Uterus (tissue), 3 donors: ENCODE measurements at regions not wholly inside any gene's neighbourhood (a gene's known extent, or its start where the extent isn't known, plus 50 kb on each side); places are given as distances from the start of the nearest gene placed in this dataset.

Source experiments
- DNase-seq, 2 donors: peaks; one replicate each; pipeline ENCODE4 v3.0.0-alpha.2; 2019 to 2020
- H3K27ac ChIP-seq, 2 donors: fragments of 200-600 bp; sonication (generic); 1 replicate in 1 of 2; 2 replicates in 1 of 2; pipeline ENCODE4 v1.5.1; 2016 to 2018
- H3K27me3 ChIP-seq, 2 donors: fragments of 200-600 bp; sonication (generic); one replicate each; pipeline ENCODE4 v1.5.1; 2018 to 2019; ENCODE audit warnings: control low read depth in 1 of 2
- H3K36me3 ChIP-seq, 2 donors: fragments of 200-600 bp; sonication (generic); one replicate each; pipeline ENCODE4 v1.5.1; 2019; ENCODE audit warnings: control low read depth in 1 of 2
- H3K4me1 ChIP-seq, 2 donors: fragments of 200-600 bp; sonication (generic); one replicate each; pipeline ENCODE4 v1.5.1; 2018 to 2019; ENCODE audit warnings: control low read depth in 1 of 2
- H3K4me3 ChIP-seq, 2 donors: fragments of 200-600 bp; sonication (generic); 1 replicate in 1 of 2; 2 replicates in 1 of 2; pipeline ENCODE4 v1.5.1; 2018 to 2019; ENCODE audit warnings: mild to moderate bottlenecking in 1 of 2
- H3K9me3 ChIP-seq, 2 donors: fragments of 200-600 bp; sonication (generic); one replicate each; pipeline ENCODE4 v1.5.1; 2019; ENCODE audit warnings: control low read depth in 1 of 2
- POLR2A ChIP-seq, 2 donors: fragments of 450-650 bp; IDR thresholded peaks; one replicate each; pipeline ENCODE4 v1.6.1; 2016; ENCODE audit warnings: antibody characterized with exemption in 2 of 2, mild to moderate bottlenecking in 1 of 2, moderate library complexity in 1 of 2
- intact Hi-C: fragments of 100-400 bp; cut with DNase I; formaldehyde crosslinking; loops from one replicate; pipeline ENCODE4 v1.15.1; 2023; ENCODE audit warnings: low total_unique reads
- TF ChIP-seq, protein P1 (sequence below), 4 experiments: fragments of 200-600 bp in 2 of 4; fragments of 450-650 bp in 2 of 4; sonication (generic) in 2 of 4; IDR thresholded peaks; one replicate each; pipeline ENCODE4 v1.5.1; 2016 to 2019; ENCODE audit warnings: antibody characterized with exemption in 4 of 4, mild to moderate bottlenecking in 2 of 4, moderate library complexity in 1 of 4
- donor health status: DM: yes; HTN: yes; CAD: no.

DNA sequence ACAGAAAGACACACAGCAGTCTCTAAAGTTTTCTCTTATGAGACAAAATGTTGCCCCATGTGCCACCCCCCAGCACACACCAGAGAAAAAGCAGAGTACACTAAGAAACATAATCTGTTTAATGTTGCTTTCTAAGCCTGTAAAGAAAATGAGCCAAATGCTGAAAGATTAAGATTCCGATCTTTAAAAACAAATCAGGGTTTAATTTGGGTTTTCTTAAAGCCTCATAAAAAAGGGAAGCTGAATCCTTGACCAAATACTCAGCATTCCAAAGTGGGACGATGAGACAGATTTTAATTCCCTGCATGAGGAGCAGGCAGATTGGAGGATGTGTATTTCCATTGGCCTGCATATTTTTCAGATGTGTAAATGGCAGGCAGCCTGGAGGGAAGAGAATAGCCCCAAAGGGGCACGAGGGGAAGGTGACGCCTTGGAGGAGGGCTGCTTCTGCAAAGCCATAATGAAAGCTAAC lies 118.4 kb downstream of the COPRS start:
- peak overlapping the region; percentile 28 to 61 for H3K27ac ChIP-seq
- DNase-seq = no peak
- no peak overlapping the region for H3K4me3 ChIP-seq
- H3K4me1 ChIP-seq = peaks cover 0 to 8% of the 10 kb centered on the region in 2 donors
- intact Hi-C loops = no loop called here
- no peaks in the 10 kb centered on the region for H3K27me3 ChIP-seq
- TF ChIP-seq POLR2A (IDR thresholded peaks at IDR 0.05) = no peak
- TF ChIP-seq, protein P1, sequence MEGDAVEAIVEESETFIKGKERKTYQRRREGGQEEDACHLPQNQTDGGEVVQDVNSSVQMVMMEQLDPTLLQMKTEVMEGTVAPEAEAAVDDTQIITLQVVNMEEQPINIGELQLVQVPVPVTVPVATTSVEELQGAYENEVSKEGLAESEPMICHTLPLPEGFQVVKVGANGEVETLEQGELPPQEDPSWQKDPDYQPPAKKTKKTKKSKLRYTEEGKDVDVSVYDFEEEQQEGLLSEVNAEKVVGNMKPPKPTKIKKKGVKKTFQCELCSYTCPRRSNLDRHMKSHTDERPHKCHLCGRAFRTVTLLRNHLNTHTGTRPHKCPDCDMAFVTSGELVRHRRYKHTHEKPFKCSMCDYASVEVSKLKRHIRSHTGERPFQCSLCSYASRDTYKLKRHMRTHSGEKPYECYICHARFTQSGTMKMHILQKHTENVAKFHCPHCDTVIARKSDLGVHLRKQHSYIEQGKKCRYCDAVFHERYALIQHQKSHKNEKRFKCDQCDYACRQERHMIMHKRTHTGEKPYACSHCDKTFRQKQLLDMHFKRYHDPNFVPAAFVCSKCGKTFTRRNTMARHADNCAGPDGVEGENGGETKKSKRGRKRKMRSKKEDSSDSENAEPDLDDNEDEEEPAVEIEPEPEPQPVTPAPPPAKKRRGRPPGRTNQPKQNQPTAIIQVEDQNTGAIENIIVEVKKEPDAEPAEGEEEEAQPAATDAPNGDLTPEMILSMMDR (IDR thresholded peaks at IDR 0.05) = no peak
- H3K9me3 ChIP-seq = no peaks in the 10 kb centered on the region
- no peaks in the 10 kb centered on the region for H3K36me3 ChIP-seq

DNA sequence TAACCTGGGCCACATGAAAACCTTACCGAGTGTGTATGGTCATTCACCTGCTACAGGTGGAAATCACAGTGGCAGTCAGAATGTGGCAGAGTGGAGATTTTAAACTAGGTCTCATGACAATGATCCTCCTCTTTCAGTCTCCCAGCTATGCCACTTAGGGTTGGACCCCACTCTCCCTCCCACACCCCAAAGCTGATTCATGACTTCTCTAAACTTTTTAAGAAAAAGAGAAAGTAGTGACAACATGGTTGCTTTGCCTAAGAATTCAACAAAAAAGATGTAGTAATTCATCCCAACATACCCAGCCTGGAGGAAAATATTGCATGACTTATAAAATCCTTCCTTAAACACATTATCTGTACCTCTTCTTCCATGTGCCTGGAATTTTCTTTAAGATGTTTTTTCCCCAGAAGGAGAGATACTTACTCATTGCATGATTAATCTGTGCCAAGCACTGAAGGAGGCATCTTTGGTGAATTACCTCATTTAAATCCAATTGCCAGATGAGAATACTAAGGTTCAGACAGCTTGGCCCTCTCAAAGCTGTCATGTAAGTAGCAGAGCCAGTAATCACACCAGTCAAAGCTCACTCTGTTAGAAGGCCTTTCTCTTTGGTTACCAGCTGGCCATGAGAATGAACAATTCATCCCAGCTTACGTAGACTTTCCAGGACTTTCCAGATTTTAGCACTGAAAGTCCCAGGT lies 119.9 kb downstream of the COPRS start:
- intact Hi-C loops = no loop called here
- Histone ChIP-seq H3K27me3 (no peaks in the 10 kb centered on the region), H3K36me3 (no peaks in the 10 kb centered on the region), H3K4me3 (no peak overlapping the region), H3K9me3 (no peaks in the 10 kb centered on the region), H3K4me1 (no peaks in the 10 kb centered on the region), H3K27ac (peak overlapping the region; percentile 28 to 33)
- DNase-seq = no peak
- TF ChIP-seq POLR2A (IDR thresholded peaks at IDR 0.05) = no peak
- TF ChIP-seq, protein P1 (IDR thresholded peaks at IDR 0.05) = no peak

DNA sequence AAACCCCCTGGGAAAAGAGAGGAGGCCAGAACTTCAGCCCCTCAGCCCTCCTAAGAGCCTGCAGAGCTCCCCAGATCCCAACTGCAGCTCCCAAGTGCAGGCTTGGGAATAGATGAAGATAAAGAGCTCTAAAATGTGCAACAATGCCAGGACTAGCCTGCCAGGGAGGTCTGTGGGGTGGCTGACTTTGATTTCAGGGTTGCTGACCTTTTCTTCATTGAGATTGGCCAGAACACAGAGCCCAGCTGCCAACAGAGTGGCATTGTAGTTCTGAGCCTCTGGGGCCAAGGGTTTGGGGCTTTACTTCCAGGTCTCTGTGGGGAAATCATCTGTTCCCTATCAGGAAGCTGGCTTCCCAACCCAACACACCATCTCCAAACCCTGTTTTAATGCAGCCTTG lies 120.6 kb downstream of the COPRS start:
- H3K36me3 ChIP-seq = no peaks in the 10 kb centered on the region
- no peaks in the 10 kb centered on the region for H3K4me1 ChIP-seq
- intact Hi-C loops = no loop called here
- H3K27ac ChIP-seq = no peak overlapping the region
- H3K27me3 ChIP-seq = no peaks in the 10 kb centered on the region
- TF ChIP-seq, protein P1 (IDR thresholded peaks at IDR 0.05) = no peak
- TF ChIP-seq POLR2A (IDR thresholded peaks at IDR 0.05) = no peak
- DNase-seq = no peak
- no peak overlapping the region for H3K4me3 ChIP-seq
- H3K9me3 ChIP-seq = no peaks in the 10 kb centered on the region

- Histone ChIP-seq H3K36me3 (no peaks in the 10 kb centered on the region), H3K4me3 (no peak overlapping the region), H3K9me3 (no peaks in the 10 kb centered on the region), H3K27me3 (no peaks in the 10 kb centered on the region), H3K27ac (no peak overlapping the region), H3K4me1 (no peaks in the 10 kb centered on the region)
- TF ChIP-seq, protein P1 (IDR thresholded peaks at IDR 0.05) = no peak
- TF ChIP-seq POLR2A (IDR thresholded peaks at IDR 0.05) = no peak
- no peak for DNase-seq
- intact Hi-C loops = no loop called here
These were observed 121.0 kb downstream of the COPRS start for GRCh38 chr17:31738067-31738466.

DNA sequence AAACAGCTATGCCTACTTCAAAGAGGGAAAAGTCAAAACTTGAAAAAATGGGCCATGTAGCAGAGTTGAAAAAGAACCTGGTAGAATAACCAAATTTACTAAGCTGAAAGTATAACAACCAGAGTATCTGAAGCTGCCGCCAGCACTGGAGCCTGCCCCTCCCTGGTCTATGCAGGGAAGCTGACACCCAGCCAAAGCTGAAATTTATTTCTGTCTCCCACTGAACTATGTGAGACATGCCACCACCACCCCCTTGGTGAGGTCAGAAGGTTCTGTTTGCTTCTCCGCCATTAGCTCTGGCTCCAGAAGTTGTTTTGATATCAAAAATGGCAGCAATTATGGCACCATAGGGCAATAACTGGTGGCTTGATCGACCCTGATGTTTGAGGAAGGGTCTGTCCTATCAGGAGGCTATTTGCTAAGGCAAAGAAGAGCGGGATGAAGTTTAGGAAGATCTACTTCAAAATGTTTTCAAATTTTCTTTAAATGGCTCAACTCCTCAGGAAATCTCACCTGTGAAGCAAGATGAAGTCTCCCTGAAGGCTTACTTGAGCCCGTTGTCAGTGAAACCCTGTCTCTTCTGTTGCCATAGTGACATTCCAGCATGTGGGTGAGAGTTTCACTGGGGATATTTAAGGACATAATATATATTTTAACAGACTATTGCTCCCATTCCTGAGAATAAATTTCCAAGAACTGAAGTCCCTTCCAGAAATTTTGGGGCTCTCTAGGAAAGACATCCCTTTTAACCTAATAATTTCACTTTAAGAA lies 122.0 kb downstream of the COPRS start:
- no peaks in the 10 kb centered on the region for H3K36me3 ChIP-seq
- no peak overlapping the region for H3K27ac ChIP-seq
- no peaks in the 10 kb centered on the region for H3K27me3 ChIP-seq
- no peak for TF ChIP-seq POLR2A (IDR thresholded peaks at IDR 0.05)
- TF ChIP-seq, protein P1 (IDR thresholded peaks at IDR 0.05) = no peak
- intact Hi-C loops = no loop called here
- no peaks in the 10 kb centered on the region for H3K4me1 ChIP-seq
- no peaks in the 10 kb centered on the region for H3K9me3 ChIP-seq
- DNase-seq = no peak
- no peak overlapping the region for H3K4me3 ChIP-seq
